LoVo (cell line): ENCODE measurements at regions not wholly inside any gene's neighbourhood (a gene's known extent, or its start where the extent isn't known, plus 50 kb on each side); places are given as distances from the start of the nearest gene placed in this dataset.
"Not testable (repeated sequence)": the region's sequence is repeated elsewhere in the genome, so short reads cannot be mapped to it uniquely, and the experiment has no call there.

Source experiments
- DNase-seq: peaks from one replicate; pipeline ENCODE4 v3.0.0-alpha.2; 2016; ENCODE audit warnings: low spot score

DNA sequence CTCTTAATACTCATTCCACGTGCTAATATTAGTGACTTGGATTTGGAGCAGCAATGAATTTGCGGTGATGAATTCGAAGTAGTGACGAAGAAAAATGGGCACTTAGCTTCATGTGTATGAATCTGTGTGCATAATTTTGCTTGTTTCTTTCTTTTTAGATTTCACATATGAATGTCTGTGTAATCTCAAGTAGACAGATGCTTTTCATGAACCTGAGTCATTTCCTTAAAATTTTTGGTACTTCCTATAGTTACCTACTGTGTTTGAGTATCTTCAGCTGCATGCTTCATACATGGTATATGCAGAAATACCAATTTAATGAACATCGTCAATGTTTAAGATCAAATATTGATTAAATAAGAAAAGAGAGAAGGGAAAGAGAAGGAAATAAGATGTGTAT, 540.2 kb downstream of the RAB38 start:
- DNase-seq, result no peak

GRCh38 chr11:87634331-87634730, 540.9 kb downstream of the RAB38 start:
- DNase-seq, result no peak

GRCh38 chr11:87628957-87629356, 546.3 kb downstream of the RAB38 start:
- DNase-seq, result no peak

DNA sequence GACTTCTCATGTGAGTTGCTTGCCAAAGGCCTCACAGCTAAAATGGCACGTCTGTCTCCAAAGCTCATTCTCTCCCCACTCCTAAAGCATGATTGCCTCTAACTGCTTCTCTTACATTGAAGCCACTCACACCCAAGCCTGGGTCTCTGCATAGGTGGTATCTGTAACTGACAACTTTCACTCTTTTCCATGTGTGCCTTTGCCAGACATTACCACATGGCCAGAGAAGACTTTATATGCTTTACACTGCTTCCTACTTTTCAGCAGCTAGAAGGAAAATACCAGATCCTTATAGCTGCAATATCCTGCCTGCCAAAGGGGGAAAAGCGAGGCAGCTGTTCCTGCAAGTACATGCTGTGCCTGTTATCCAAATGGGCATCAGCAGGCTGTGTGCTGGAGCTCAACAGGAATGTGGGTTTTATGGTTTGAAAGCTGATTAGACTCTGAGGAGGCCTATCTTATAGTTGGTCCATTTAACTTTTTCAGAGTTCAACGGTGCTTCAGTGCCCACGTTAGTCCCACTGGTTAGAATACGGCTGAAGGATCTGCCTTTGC, 547.1 kb downstream of the RAB38 start:
- no peak for DNase-seq

DNA sequence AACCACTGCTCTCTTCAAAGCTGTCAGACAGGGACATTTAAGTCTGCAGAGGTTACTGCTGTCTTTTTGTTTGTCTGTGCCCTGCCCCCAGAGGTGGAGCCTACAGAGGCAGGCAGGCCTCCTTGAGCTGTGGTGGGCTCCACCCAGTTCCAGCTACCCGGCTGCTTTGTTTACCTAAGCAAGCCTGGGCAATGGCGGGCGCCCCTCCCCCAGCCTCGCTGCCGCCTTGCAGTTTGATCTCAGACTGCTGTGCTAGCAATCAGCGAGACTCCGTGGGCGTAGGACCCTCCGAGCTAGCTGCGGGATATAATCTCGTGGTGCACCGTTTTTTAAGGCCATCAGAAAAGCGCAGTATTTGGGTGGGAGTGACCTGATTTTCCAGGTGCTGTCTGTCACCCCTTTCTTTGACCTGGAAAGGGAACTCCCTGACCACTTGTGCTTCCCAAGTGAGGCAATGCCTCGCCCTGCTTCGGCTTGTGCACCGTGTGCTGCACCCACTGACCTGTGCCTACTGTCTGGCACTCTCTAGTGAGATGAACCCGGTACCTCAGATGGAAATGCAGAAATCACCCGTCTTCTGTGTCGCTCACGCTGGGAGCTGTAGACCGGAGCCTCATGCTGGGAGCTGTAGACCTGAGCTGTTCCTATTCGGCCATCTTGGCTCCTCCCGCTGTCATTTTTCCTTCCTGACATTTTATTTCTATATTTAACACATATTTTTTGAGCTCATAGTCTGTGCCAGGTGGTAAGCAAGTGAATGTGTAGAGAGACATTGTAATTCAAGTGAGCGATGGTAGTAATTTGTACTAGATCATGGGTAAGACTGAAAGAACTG, 551.5 kb downstream of the RAB38 start:
- DNase-seq, result not testable (repeated sequence)

DNA sequence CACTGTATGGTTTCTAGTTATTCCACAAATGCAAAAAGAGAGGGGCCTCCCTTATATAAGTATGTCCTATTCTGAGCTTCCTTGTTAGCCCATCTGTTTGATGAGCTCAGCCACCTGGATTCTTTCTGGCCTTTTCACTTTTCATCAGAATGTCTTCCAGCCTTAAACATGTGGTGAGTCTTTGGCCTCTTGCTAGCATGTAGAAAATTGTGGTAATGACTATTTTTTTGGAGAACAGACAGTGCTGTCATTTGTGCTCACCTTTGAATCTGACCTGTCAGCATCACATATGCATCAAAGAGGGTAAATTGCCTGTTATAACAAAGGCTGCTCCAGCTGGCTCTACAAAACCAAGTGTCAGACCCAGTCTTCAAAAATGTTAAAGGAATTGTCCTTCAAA, 558.7 kb downstream of the RAB38 start:
- DNase-seq, result no peak

DNA sequence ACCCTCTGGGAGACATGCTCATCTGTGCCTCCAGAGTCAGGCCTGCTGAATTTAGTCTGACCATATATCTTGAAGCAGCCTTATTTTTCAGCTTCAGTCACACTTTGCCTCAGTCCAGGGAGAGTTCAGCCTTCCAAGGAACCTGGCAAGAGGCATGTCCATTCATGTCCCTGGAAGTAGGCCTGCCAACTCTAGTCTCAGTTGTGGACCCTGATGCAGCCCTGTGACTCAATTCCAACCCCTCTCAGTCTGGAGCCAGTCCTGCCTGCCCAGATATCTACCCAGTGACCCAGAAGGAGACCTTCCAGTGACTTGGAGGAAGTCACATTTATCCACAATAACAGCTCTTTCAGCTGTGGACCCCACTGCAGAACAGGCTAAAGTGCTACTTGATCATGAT, 566.6 kb downstream of the TMEM135 start:
- DNase-seq, result no peak

GRCh38 chr11:87603887-87604286, 566.2 kb downstream of the TMEM135 start:
- no peak for DNase-seq

GRCh38 chr11:87602776-87603175, 565.0 kb downstream of the TMEM135 start:
- no peak for DNase-seq

- DNase-seq, result no peak
These were observed 563.2 kb downstream of the TMEM135 start for GRCh38 chr11:87600938-87601337.

DNA sequence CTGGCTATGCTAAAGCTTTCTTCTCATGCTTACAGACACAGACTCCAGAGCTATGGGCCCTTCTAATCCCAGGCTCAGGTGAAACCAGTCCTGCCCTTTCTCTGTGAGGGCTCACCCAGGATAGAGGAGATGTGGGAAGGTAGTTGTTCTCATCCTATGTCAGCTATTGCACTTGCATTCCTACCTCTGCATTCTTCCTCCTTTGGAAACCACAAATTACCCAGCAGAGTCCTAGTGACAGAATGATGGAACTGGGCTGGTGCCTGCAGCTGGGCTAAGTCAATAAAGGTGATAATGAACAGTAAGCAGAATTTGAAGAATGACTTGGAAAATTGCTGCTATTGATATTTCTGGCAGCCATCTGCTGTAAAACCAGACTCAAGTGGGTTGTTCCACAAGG, 560.0 kb downstream of the TMEM135 start:
- no peak for DNase-seq

DNA sequence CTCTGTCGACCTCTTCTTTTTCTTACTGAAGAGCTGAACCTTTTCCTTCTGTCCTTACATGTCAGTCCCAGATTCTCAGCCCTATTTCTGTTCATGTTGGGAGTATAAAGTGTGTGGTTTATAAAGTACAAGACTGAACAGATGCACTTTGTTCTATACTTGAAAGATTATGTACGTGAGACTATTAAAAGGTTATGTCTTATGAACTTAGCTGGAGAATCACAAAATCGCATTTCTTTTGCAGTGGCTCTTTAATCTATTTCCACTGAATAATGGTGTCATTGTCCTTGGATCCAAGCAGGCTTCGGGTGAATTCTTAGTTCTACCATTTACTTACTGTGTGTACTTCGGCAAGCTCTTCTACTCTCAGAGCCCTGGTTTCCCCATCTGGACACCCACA, 558.4 kb downstream of the TMEM135 start:
- DNase-seq, result no peak

GRCh38 chr11:87589082-87589481, 551.3 kb downstream of the TMEM135 start:
- DNase-seq, result no peak

GRCh38 chr11:87585613-87586012, 547.9 kb downstream of the TMEM135 start:
- not testable (repeated sequence) for DNase-seq

DNA sequence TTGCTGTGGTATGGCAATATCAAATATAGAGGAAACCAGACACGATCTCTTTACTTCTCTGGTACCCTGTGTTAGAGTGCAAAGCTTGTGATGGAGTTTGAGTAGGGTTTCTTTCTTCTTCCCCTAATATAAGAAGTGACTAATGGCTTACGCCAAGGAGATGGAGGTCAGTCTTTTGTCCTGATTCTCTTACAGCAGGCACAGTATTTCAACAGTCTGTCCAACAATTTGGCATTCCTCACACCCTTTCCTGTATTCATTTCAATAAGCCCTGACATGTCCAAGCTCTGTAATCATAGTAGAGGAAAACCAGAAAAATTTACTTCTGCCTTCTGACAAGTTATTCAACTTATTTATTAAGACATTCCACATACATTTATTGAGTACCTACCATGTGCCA, 546.2 kb downstream of the TMEM135 start:
- no peak for DNase-seq

DNA sequence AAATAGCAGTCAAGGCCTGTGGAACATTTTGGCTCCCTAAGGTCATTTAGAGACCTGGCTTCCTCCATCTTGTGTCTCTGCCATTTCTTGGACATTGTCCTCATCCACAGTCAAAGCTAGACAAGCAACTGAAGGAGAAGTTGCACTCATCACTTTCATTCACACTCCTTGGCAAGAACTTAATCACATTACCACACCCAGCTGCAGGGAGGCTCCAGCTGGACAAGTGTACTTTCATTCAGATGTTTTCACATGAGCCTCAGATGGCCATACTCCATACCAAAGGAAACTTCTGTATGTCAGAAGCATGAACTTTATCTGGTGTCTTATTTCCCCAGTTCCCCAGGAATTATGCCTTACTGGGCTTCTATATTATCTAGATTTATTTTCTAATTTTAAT, 537.4 kb downstream of the TMEM135 start:
- no peak for DNase-seq

DNA sequence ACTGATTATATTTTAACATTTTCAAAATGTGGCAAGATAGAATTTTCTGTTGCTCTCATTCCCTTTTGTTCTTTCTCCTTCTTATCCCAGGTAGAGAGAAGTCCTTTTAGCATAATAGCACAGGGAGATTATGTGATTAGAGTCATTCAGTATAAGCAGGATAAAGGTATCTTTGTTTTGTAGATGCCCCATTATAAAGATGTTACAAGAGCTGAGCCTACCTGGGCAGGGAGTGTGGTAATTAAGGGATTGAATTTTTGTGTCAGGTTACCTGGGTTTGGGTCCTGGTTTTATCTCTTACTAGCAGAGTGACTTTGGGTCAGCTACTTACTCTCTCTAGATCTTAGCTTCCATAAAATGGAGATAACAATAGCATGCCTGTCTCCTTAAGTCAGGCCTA, 536.5 kb downstream of the TMEM135 start:
- DNase-seq, result no peak

DNA sequence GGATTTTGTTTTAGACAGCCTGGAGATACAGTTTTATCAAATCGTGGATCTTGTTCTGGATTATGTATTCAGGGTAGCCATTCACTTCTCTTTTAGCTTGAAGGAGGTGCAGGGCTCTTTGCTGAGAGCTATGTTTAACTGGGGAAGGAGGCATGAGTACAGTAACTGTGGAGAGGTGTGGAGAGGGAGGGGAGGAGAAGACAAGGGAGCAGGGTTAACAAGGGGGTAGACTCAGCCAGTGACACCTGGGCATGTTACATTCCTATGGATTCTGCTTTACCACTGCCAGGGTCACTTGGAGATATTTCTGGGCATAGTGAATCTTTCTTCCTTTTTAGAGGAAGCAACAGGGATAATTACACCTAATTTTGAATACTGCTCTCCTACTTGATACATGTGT, 536.0 kb downstream of the TMEM135 start:
- DNase-seq, result no peak

DNA sequence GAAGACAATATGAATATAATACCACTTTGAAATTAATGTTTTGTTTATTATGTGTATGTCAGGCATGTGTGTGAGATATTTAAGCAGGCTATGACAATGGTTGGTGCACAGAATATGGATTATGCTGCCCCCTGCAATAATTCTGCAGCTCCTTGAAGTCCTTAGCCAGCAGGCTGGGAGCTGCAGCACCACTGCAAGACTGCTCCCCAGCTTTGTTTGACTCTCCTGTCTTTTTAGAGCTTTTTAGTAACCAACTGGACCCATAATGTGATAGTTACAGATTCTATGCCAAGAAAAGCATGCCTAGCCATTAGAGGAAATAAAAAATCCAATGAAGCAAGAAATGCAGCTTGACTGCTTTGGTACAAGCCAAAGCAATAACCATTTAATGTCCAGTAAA, 535.1 kb downstream of the TMEM135 start:
- DNase-seq, result no peak

- DNase-seq, result no peak
These were observed 522.6 kb downstream of the TMEM135 start for GRCh38 chr11:87560352-87560751.

DNA sequence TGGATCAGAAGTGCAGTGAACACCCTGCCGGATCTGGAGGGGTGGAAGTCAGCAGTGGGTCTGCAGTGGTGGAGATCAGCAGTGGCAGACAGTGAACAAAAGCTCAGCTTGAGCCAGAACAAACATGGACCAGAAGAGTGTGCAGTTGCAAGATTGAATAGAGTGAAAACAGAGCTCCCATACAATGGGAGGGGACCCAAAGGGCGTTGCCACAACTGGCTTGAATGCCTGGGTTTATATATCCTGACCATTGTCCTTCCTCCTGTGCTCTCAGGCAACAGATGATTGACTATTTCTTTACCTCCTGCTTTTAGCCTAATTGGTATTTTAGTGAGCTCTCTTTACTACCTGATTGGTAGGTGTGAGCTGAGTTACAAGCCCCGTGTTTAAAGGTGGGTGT, 522.1 kb downstream of the TMEM135 start:
- not testable (repeated sequence) for DNase-seq

DNA sequence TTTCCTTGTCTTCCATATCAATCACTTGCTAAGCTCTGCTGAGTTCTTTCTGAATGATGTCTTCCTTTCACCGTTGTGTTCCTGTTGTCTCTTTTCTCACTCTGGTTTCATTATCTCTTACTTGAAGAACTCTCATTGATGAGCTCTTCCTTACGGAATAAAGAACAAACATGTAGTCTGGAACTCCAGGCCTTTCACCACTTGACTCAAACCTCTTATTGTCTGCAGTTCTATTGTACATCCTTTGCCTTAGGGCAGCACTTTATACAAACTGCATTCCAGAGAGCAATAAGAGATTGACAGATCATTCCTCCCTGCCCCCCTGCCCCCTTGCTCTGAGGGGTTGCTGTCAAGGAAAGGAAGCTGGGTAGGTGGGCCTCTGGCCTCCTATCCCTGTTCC, 517.4 kb downstream of the TMEM135 start:
- DNase-seq, result no peak

DNA sequence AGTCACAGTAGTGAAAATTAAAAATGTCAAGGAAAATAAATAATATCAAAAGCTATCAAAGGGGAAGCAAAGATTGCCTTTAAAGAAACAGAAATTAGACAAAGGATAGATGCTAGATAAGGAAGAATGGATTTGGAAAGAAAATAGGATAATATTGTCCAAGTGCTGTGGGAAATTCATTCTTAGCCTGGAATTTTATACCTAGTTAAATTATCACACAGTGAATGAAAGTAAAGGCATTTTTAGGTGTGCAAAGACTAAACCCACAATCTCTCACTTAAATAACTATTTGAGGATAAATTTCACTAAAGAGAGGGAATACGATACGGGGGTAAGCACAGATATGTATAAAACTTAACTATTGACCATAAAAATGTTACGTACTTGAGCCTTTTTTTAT, 511.1 kb downstream of the TMEM135 start:
- no peak for DNase-seq

DNA sequence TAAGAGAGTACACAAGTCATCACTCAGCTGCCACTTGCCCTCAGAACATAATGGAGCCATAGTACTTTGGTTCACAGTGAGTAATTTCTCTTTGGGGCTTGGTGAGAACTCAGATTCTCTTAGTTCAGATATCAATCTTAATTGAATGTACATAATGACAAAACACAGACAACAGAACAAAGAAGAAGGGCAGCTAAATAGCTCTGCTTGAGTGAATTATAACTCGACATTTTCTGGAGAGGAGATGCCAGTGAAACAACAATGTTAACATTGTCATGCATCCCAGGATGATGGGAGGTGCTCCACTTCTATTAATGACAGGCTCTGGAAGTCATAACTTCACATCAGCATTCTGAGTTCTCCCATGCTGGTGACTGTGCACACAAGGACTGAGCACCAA, 508.1 kb downstream of the TMEM135 start:
- DNase-seq, result no peak
